Activated CD4-positive, alpha-beta T cell treated with anti-CD3 and anti-CD28 coated beads, Interleukin-2, amount 10 ng/mL, durations not matched to agents 7 days and 5 days (primary cell): ENCODE measurements at regions not wholly inside any gene's neighbourhood (a gene's known extent, or its start where the extent isn't known, plus 50 kb on each side); places are given as distances from the start of the nearest gene placed in this dataset.
A peak's percentile ranks its signal among the peaks of the same experiment; 100 is the strongest.

ENCODE experiments used
- CTCF ChIA-PET: fragments of 350-600 bp; sonication (Branson Sonifier 250); formaldehyde crosslinking; loops from one replicate; lab custom pipeline; 2021; ENCODE audit warnings: antibody characterized with exemption; lab: Charles Lee
- POLR2A ChIA-PET: fragments of 350-600 bp; sonication (Branson Sonifier 250); formaldehyde crosslinking; loops from one replicate; lab custom pipeline; 2021; ENCODE audit warnings: antibody characterized with exemption; lab: Charles Lee
- DNase-seq: peaks from one replicate; pipeline ENCODE4 v3.0.0-alpha.2; 2020
- H3K27ac Mint-ChIP-seq: one replicate; pipeline ENCODE4 v1.8.0; 2021; ENCODE audit warnings: mild to moderate bottlenecking, moderate library complexity, mixed read lengths
- H3K27me3 Mint-ChIP-seq: one replicate; pipeline ENCODE4 v1.8.0; 2021; ENCODE audit warnings: mixed read lengths
- H3K36me3 Mint-ChIP-seq: one replicate; pipeline ENCODE4 v1.8.0; 2021; ENCODE audit warnings: low read depth, mixed read lengths
- H3K4me1 Mint-ChIP-seq: one replicate; pipeline ENCODE4 v1.8.0; 2021; ENCODE audit warnings: mixed read lengths
- H3K4me3 Mint-ChIP-seq: one replicate; pipeline ENCODE4 v1.8.0; 2021; ENCODE audit warnings: mild to moderate bottlenecking, moderate library complexity, mixed read lengths
- H3K9me3 Mint-ChIP-seq: one replicate; pipeline ENCODE4 v1.8.0; 2021; ENCODE audit warnings: mixed read lengths

GRCh38 chr13:30097701-30098100 lies 209.7 kb downstream of the KATNAL1 start:
- Mint-ChIP-seq H3K9me3 (no peaks in the 10 kb centered on the region), H3K27ac (no peak overlapping the region), H3K4me1 (no peaks in the 10 kb centered on the region), H3K4me3 (no peak overlapping the region), H3K27me3 (no peaks in the 10 kb centered on the region), H3K36me3 (no peaks in the 10 kb centered on the region)
- ChIA-PET CTCF (interaction anchor here (0.6 to 1.4 kb wide), 4 partner anchors 17 to 931 kb away, joined by 3 to 5 read pairs (median 3); no protein-coding TSS in a partner anchor), POLR2A (no interaction called here)
- no peak for DNase-seq

- no peaks in the 10 kb centered on the region for H3K9me3 Mint-ChIP-seq
- H3K4me1 Mint-ChIP-seq = no peaks in the 10 kb centered on the region
- H3K36me3 Mint-ChIP-seq = no peaks in the 10 kb centered on the region
- ChIA-PET POLR2A (no interaction called here), CTCF (interaction anchor here (0.6 to 0.7 kb wide), 3 partner anchors 144 to 931 kb away, joined by 3 read pairs; no protein-coding TSS in a partner anchor)
- H3K27ac Mint-ChIP-seq = no peak overlapping the region
- DNase-seq = no peak
- no peak overlapping the region for H3K4me3 Mint-ChIP-seq
- H3K27me3 Mint-ChIP-seq = no peaks in the 10 kb centered on the region
Measured at GRCh38 chr13:30097089-30097488, 210.3 kb downstream of the KATNAL1 start.

- ChIA-PET CTCF (no interaction called here), POLR2A (no interaction called here)
- Mint-ChIP-seq H3K9me3 (no peaks in the 10 kb centered on the region), H3K4me3 (no peak overlapping the region), H3K27me3 (no peaks in the 10 kb centered on the region), H3K4me1 (no peaks in the 10 kb centered on the region), H3K27ac (no peak overlapping the region), H3K36me3 (no peaks in the 10 kb centered on the region)
- DNase-seq = no peak
Measured at GRCh38 chr13:30094015-30094414, 213.3 kb downstream of the KATNAL1 start.

GRCh38 chr13:30093236-30093635 lies 214.1 kb downstream of the KATNAL1 start:
- Mint-ChIP-seq H3K4me1 (no peaks in the 10 kb centered on the region), H3K4me3 (no peak overlapping the region), H3K27me3 (no peaks in the 10 kb centered on the region), H3K36me3 (no peaks in the 10 kb centered on the region), H3K9me3 (no peaks in the 10 kb centered on the region), H3K27ac (no peak overlapping the region)
- CTCF ChIA-PET = no interaction called here
- POLR2A ChIA-PET = no interaction called here
- no peak for DNase-seq

- no peak for DNase-seq
- ChIA-PET POLR2A (no interaction called here), CTCF (no interaction called here)
- H3K9me3 Mint-ChIP-seq = no peaks in the 10 kb centered on the region
- H3K27ac Mint-ChIP-seq = no peak overlapping the region
- H3K4me1 Mint-ChIP-seq = no peaks in the 10 kb centered on the region
- no peaks in the 10 kb centered on the region for H3K27me3 Mint-ChIP-seq
- no peaks in the 10 kb centered on the region for H3K36me3 Mint-ChIP-seq
- no peak overlapping the region for H3K4me3 Mint-ChIP-seq
Measured at GRCh38 chr13:30091691-30092090, 215.7 kb downstream of the KATNAL1 start.

GRCh38 chr13:30091035-30091434 lies 216.3 kb downstream of the KATNAL1 start:
- Mint-ChIP-seq H3K27ac (no peak overlapping the region), H3K4me3 (no peak overlapping the region), H3K4me1 (no peaks in the 10 kb centered on the region), H3K9me3 (no peaks in the 10 kb centered on the region), H3K27me3 (peaks cover 3% of the 10 kb centered on the region), H3K36me3 (no peaks in the 10 kb centered on the region)
- CTCF ChIA-PET = interaction anchor here (0.7 to 1.5 kb wide), 2 partner anchors 13 to 22 kb away, joined by 4 to 6 read pairs; no protein-coding TSS in a partner anchor
- POLR2A ChIA-PET = no interaction called here
- no peak for DNase-seq

GRCh38 chr13:30088312-30088855 lies 219.0 kb downstream of the KATNAL1 start:
- Mint-ChIP-seq H3K4me3 (no peak overlapping the region), H3K27ac (no peak overlapping the region), H3K27me3 (peaks cover 12% of the 10 kb centered on the region), H3K4me1 (no peaks in the 10 kb centered on the region), H3K36me3 (no peaks in the 10 kb centered on the region), H3K9me3 (peaks cover 2% of the 10 kb centered on the region)
- no peak for DNase-seq
- ChIA-PET CTCF (interaction anchor here (0.7 kb wide), 1 partner anchor 44 kb away, joined by 3 read pairs; no protein-coding TSS in a partner anchor), POLR2A (no interaction called here)

GRCh38 chr13:30085087-30085486 lies 222.3 kb downstream of the KATNAL1 start:
- Mint-ChIP-seq H3K27ac (no peak overlapping the region), H3K4me1 (no peaks in the 10 kb centered on the region), H3K9me3 (peaks cover 2% of the 10 kb centered on the region), H3K4me3 (no peak overlapping the region), H3K27me3 (peaks cover 16% of the 10 kb centered on the region), H3K36me3 (no peaks in the 10 kb centered on the region)
- POLR2A ChIA-PET = no interaction called here
- CTCF ChIA-PET = no interaction called here
- no peak for DNase-seq

- peaks cover 16% of the 10 kb centered on the region for H3K27me3 Mint-ChIP-seq
- no peak overlapping the region for H3K4me3 Mint-ChIP-seq
- H3K9me3 Mint-ChIP-seq = peaks cover 2% of the 10 kb centered on the region
- no peak for DNase-seq
- peak overlapping the region; percentile 69 for H3K27ac Mint-ChIP-seq
- H3K36me3 Mint-ChIP-seq = no peaks in the 10 kb centered on the region
- ChIA-PET POLR2A (no interaction called here), CTCF (no interaction called here)
- no peaks in the 10 kb centered on the region for H3K4me1 Mint-ChIP-seq
Measured at GRCh38 chr13:30082391-30082790, 225.0 kb downstream of the KATNAL1 start.

GRCh38 chr13:30081331-30081730 lies 226.0 kb downstream of the KATNAL1 start:
- H3K27me3 Mint-ChIP-seq = peaks cover 15% of the 10 kb centered on the region
- H3K4me3 Mint-ChIP-seq = no peak overlapping the region
- H3K36me3 Mint-ChIP-seq = no peaks in the 10 kb centered on the region
- ChIA-PET POLR2A (no interaction called here), CTCF (no interaction called here)
- peaks cover 2% of the 10 kb centered on the region for H3K9me3 Mint-ChIP-seq
- no peak overlapping the region for H3K27ac Mint-ChIP-seq
- no peak for DNase-seq
- H3K4me1 Mint-ChIP-seq = no peaks in the 10 kb centered on the region

GRCh38 chr13:30079501-30079900 lies 227.8 kb downstream of the KATNAL1 start:
- H3K4me1 Mint-ChIP-seq = no peaks in the 10 kb centered on the region
- no peak overlapping the region for H3K27ac Mint-ChIP-seq
- DNase-seq = no peak
- peaks cover 8% of the 10 kb centered on the region for H3K27me3 Mint-ChIP-seq
- no peaks in the 10 kb centered on the region for H3K9me3 Mint-ChIP-seq
- H3K4me3 Mint-ChIP-seq = no peak overlapping the region
- no peaks in the 10 kb centered on the region for H3K36me3 Mint-ChIP-seq
- ChIA-PET POLR2A (no interaction called here), CTCF (interaction anchor here (2.7 kb wide), 1 partner anchor 11 kb away, joined by 6 read pairs; no protein-coding TSS in a partner anchor)

GRCh38 chr13:30078059-30078458 lies 227.6 kb upstream of the UBL3 start:
- no peaks in the 10 kb centered on the region for H3K9me3 Mint-ChIP-seq
- POLR2A ChIA-PET = no interaction called here
- DNase-seq = no peak
- H3K4me1 Mint-ChIP-seq = no peaks in the 10 kb centered on the region
- peaks cover 4% of the 10 kb centered on the region for H3K27me3 Mint-ChIP-seq
- CTCF ChIA-PET = interaction anchor here (2.7 kb wide), 1 partner anchor 13 kb away, joined by 6 read pairs; no protein-coding TSS in a partner anchor
- no peak overlapping the region for H3K4me3 Mint-ChIP-seq
- no peaks in the 10 kb centered on the region for H3K36me3 Mint-ChIP-seq
- no peak overlapping the region for H3K27ac Mint-ChIP-seq

GRCh38 chr13:30077240-30077735 lies 226.9 kb upstream of the UBL3 start:
- Mint-ChIP-seq H3K27ac (no peak overlapping the region), H3K4me1 (no peaks in the 10 kb centered on the region), H3K9me3 (no peaks in the 10 kb centered on the region), H3K36me3 (no peaks in the 10 kb centered on the region), H3K4me3 (no peak overlapping the region), H3K27me3 (no peaks in the 10 kb centered on the region)
- DNase-seq = no peak
- POLR2A ChIA-PET = no interaction called here
- CTCF ChIA-PET = interaction anchor here (2.7 kb wide), 1 partner anchor 13 kb away, joined by 6 read pairs; no protein-coding TSS in a partner anchor
